Sciatic nerve (tissue), 2 donors: ENCODE measurements at regions not wholly inside any gene's neighbourhood (a gene's known extent, or its start where the extent isn't known, plus 50 kb on each side); places are given as distances from the start of the nearest gene placed in this dataset.
"Not testable (repeated sequence)": the region's sequence is repeated elsewhere in the genome, so short reads cannot be mapped to it uniquely, and the experiment has no call there.

Source experiments
- ATAC-seq: fragments of 200-7000 bp; cut with Tn5 transposase; one replicate; pipeline ENCODE4 v1.9.1; 2020; ENCODE audit warnings: mild to moderate bottlenecking, moderate library complexity
- DNase-seq: peaks from one replicate; pipeline ENCODE4 v3.0.0-alpha.2; 2020; ENCODE audit warnings: low spot score
- intact Hi-C: fragments of 100-400 bp; cut with DNase I; formaldehyde crosslinking; loops from one replicate; pipeline ENCODE4 v1.14.2; 2022
- donor health status: DM: no; HTN: no; CAD: no.
- donor health status: DM: no; HTN: no; CAD: no.

- DNase-seq = no peak
- ATAC-seq = no peak
- intact Hi-C loops = no loop called here
Observed at GRCh38 chr7:15143936-15144335, 241.4 kb upstream of the DGKB start.

GRCh38 chr7:15143121-15143520, 240.6 kb upstream of the DGKB start:
- intact Hi-C loops = no loop called here
- DNase-seq = no peak
- ATAC-seq = no peak

DNA sequence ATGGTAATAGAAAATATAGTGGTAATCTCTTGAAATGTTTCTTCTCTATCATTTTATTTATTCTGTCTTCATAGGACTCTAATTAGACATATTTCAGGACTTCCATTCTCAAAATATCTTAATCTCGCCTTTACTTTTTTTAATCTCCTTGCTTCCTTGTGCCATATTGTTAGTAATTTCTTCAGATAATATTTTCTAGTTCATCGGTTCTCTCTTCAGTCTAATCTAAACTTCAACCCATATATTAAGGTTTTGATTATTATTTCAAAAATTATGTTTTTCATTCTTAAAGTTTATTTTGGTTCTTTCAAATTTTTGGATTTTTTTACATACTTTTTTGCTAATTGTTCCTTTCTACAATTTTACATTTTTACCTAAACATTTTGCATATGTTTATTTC, 237.9 kb upstream of the DGKB start:
- ATAC-seq = no peak
- intact Hi-C loops = no loop called here
- no peak for DNase-seq

DNA sequence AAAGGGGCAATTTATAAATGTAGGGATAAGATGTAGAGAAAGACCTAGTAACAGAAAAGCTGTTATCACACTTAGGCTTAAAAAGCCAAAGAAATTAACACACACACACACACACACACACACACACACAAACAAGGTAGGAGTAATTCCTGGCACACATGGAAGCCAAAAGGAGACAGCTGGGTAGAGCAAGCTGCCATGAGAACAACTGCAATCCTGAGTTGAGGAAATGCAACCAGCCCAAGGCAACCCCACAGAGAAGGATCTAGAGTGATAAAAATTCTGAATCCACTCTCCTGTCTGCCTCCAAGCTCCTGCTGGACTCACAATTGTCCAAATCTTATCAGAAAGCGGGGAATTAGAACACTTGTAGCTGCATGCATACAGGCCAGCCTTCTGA, 229.1 kb upstream of the DGKB start:
- intact Hi-C loops = no loop called here
- ATAC-seq = no peak
- DNase-seq = no peak

DNA sequence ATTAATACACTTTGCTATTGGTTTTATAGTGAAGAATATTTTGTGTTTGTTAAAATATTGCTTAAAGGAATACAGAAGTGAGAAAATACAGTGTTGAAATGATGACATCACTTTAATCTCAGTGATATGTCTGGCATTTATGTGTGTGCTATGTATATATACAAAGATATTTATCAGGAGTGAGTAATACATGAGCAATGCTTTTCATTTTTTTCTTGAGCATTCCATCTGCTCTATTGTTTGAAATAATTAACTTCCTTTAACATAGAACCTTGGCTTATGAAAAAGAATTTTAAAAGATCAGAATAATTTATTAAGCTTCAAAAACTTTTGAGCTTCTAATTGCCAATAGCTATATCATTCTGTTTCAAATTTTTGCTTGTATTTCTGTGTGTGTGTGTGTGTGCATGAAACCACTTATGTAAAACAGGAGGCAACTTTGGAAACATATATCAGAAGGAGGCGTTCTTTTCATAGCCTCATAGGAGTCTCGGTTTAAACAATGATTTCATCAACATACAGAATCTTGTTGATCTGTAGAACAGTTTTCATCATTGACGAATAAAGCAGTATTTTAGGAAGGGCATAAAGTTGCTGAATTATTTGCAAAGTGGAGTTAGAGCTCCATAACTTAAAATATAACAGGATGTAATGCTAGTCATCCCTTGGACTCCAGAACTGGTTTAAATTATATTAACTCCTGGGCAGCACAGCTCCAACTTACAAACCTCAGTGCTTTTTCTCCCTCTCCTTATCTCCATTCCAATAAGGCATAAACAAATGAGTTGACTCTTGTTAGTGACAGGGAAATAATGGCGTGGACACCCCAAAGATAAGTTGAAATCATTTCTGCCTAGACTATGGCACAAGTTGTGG, 228.4 kb upstream of the DGKB start:
- DNase-seq = no peak
- no peak for ATAC-seq
- intact Hi-C loops = no loop called here

- DNase-seq (no peak), ATAC-seq (no peak)
- intact Hi-C loops = no loop called here
Observed at GRCh38 chr7:15128716-15129115, 226.2 kb upstream of the DGKB start.

- intact Hi-C loops, ATAC-seq, DNase-seq: not testable (repeated sequence)
Observed at GRCh38 chr7:15126653-15127052, 224.1 kb upstream of the DGKB start.

DNA sequence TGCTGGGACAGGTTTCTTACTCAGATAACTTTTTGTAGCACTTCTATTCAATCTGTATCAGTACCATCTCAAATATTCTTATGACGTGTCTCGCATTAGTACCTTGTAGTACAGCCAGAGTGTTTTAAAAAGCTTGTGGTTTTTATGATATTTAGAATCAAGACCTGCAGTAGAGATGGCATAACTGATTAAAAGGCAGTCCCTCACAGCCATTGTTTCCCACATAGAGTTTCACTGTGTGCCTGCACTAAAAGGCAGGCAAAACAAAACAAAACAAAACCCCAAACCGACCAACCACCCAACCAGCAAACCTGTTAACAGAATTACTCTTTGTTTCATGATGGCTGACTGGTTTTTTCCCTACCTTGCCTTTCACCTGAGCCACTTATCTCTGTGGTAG, 221.3 kb upstream of the DGKB start:
- ATAC-seq = no peak
- DNase-seq = no peak
- intact Hi-C loops = no loop called here

- DNase-seq (no peak), ATAC-seq (no peak)
- intact Hi-C loops = no loop called here
Observed at GRCh38 chr7:15113752-15114151, 211.2 kb upstream of the DGKB start.

DNA sequence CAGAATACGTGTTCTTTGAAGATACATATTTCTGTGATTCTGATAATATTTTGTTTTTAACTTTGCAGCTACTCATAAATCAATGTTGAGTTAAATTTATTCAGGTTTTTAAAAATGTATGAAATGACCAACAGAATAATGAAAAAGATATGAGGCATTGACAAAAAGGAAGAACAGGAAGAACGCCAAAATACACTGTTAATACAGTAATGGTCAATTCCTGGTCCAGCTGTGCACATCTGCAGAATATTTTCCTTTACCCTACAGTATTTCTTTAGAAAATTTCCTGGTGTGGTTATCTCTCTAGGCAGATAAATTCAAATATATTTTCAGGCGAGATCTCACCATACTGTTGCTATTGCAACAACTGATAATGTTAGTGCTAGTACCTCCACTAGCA, 203.2 kb upstream of the DGKB start:
- DNase-seq = no peak
- no peak for ATAC-seq
- intact Hi-C loops = no loop called here

- DNase-seq (no peak), ATAC-seq (no peak)
- intact Hi-C loops = no loop called here
Observed at GRCh38 chr7:15104411-15105092, 202.0 kb upstream of the DGKB start.

GRCh38 chr7:15099074-15099473, 196.5 kb upstream of the DGKB start:
- intact Hi-C loops = no loop called here
- no peak for ATAC-seq
- DNase-seq = no peak

DNA sequence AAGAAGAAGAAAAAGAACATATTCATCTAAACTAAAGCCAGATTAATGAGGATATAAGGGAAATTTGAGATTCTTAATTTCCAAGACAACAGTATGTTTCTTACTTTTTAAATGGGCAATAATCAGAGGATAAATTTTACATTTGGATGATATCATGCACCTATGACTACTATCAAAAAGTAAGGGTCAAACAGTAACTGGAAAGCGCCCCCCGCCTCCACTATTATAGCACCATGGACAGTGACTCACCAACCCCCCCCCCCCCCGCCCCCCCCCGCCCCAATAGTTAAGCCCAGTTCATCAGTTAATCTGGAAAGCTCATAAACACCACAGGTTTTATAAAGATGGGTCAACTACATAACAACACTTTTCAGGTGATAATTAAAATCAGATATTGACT, 194.3 kb upstream of the DGKB start:
- DNase-seq (no peak), ATAC-seq (no peak)
- intact Hi-C loops = no loop called here

DNA sequence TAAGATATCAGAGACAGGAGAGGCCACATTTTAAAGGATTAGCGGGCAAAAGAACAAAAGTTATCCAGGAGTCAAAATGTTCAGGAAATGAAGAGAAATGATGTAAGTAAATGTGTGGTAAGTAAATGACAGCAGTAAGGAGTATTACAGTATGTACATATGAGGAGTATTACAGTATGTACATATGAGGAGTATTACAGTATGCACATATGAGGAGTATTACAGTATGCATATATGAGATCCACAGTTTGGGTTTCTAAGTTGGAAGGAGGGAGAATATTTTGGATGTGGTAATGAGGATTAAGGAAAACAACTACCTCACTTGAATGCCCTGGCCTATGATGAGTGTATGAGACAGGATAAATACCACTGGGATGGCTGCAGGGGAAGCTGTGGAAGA, 192.4 kb upstream of the DGKB start:
- no peak for ATAC-seq
- intact Hi-C loops = no loop called here

DNA sequence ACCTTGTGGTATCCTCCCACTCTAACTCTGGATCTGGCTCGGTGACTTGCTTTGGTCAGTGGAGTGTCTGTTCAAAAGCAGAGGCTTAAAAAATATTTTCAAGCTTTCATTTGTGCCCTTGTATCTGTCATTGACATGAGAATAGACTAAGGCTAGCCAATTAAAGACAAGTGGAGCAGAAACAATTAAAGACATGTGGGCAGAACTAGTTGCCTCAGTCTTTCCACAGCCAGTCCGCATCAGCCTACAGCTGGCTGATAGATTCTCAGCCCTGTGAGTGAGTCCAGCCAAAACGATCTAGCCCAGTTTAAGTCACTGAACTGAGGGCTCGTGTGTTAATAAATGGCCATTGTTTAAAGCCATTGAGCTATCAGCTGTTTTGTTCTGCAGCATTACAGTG, 185.2 kb upstream of the DGKB start:
- intact Hi-C loops = no loop called here
- ATAC-seq (no peak), DNase-seq (no peak)

More for the DNA sequence above, 192.4 kb upstream of the DGKB start:
- no peak for DNase-seq

GRCh38 chr7:15086862-15087261, 184.3 kb upstream of the DGKB start:
- ATAC-seq = no peak
- DNase-seq = no peak
- intact Hi-C loops = no loop called here

DNA sequence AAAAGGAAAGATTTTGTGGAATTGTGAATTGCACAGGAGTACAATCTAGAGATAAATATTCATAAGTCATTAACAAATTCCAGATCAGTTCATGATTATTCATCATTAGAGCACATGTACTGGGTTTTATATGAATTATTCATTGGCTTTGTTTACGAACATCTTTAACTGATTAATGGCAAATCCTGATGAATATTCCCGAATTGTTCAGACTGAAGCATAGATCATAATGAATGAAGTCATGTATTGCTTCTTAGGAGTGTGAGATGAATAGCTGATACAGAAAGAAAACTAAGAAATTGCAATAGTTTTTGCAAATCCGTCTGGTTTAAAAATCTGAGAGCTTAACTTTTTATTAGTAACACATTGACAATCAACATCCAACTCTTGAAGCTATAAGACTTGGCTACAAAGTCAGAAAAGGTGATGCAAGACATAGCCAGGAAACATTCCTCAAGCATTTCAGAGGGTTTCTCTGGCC, 183.6 kb upstream of the DGKB start:
- DNase-seq = no peak
- intact Hi-C loops = no loop called here
- no peak for ATAC-seq

DNA sequence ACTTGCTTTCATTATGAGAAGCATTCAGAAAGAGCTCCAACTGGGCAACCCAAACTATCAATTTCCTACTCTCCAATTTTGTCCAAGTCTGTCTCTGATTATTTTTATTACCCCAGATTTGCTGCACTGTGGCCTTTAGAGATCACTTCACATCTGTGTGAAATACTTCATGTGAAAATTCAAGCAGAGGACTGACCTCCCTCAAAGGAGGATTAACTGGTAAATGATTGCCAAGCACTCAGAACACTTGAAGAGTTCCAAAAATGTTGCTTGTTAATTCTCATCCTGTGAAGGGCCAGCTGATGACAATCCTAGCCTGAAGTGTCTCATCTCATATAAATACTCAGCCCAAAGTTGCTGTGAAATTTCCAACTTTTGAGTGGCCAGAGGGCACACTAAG, 182.8 kb upstream of the DGKB start:
- intact Hi-C loops = no loop called here
- DNase-seq (no peak), ATAC-seq (peak; percentile 42)

DNA sequence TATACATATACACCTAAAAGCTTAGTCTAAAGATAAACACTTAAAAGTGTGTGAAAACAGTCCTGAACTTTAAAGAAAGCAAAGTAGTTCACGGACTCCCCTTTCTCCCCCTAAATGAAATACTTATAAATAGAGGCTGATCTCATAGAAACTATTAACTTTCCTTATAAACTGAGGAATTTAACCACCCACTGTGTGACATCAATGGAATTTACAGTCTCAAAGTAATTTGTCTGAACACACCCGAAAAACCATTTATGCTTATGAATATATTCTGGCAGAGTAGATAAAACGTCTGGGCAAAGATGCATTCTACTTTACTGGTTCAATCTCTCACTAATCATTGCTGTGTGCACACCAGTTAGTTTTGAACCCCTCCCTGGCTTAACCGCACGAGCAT, 181.8 kb upstream of the DGKB start:
- DNase-seq = no peak

DNA sequence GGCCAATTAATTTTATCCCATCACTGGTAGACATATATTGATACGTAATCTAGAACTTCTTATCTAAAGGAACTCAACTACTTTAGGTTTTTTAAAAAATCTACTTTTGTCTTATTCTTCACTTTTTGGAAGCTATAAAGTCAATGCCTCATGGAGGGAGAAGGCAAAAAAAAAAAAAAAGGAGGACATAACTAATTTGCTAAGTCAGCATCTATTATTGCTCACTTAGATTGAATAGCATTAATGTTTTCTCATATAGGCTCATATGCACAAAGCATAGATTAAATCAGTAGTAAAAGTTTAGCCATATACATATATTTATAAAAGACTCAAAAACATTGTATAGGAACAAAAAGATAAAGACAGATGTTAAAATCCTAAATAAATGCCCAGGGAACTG, 179.3 kb upstream of the DGKB start:
- ATAC-seq = no peak
- no peak for DNase-seq
- intact Hi-C loops = no loop called here

More for the DNA sequence above, 181.8 kb upstream of the DGKB start:
- intact Hi-C loops = no loop called here
- ATAC-seq = no peak

DNA sequence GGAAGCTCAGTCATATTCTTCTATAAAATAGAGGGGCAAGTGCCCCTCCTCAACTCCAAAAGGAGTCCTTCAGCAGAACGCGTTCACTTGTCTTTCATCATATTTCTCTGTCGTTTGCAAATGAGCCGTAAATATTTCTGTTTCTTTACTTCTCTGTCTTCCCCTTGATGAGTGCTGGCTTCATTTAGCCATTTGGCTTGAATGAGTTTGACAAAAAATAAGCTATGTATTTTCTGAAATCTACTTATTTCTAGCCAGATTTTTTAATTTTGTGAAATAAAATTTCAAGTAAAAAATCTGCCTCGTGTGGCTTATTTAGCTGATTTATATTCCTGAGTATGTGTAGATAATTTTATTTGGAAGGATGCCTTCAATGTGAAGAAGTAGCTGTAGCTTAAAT, 170.8 kb upstream of the DGKB start:
- DNase-seq (no peak), ATAC-seq (no peak)
- intact Hi-C loops = no loop called here
